AG09319 (cell line): ENCODE measurements at regions not wholly inside any gene's neighbourhood (a gene's known extent, or its start where the extent isn't known, plus 50 kb on each side); places are given as distances from the start of the nearest gene placed in this dataset.

ENCODE experiments used
- DNase-seq: peaks from one replicate; pipeline ENCODE4 v3.0.0-alpha.2; 2010; ENCODE audit warnings: low read depth; ENCODE audit errors: extremely low read depth
- TF ChIP-seq, protein P1 (sequence below): IDR thresholded peaks from 2 replicates; pipeline ENCODE4 v1.5.1; 2011; ENCODE audit warnings: low read depth, mild to moderate bottlenecking, inconsistent platforms, low read length, moderate library complexity

GRCh38 chr3:83426300-83426699 lies 1532.5 kb upstream of the CADM2 start:
- DNase-seq, result no peak
- TF ChIP-seq, protein P1, sequence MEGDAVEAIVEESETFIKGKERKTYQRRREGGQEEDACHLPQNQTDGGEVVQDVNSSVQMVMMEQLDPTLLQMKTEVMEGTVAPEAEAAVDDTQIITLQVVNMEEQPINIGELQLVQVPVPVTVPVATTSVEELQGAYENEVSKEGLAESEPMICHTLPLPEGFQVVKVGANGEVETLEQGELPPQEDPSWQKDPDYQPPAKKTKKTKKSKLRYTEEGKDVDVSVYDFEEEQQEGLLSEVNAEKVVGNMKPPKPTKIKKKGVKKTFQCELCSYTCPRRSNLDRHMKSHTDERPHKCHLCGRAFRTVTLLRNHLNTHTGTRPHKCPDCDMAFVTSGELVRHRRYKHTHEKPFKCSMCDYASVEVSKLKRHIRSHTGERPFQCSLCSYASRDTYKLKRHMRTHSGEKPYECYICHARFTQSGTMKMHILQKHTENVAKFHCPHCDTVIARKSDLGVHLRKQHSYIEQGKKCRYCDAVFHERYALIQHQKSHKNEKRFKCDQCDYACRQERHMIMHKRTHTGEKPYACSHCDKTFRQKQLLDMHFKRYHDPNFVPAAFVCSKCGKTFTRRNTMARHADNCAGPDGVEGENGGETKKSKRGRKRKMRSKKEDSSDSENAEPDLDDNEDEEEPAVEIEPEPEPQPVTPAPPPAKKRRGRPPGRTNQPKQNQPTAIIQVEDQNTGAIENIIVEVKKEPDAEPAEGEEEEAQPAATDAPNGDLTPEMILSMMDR, result no peak

- TF ChIP-seq, protein P1, result no peak
- DNase-seq, result no peak
Observed at GRCh38 chr3:83434880-83435587, 1523.8 kb upstream of the CADM2 start.

GRCh38 chr3:83438188-83438587 lies 1520.6 kb upstream of the CADM2 start:
- DNase-seq, result no peak
- TF ChIP-seq, protein P1, result no peak

- TF ChIP-seq, protein P1, result no peak
- no peak for DNase-seq
Observed at GRCh38 chr3:83453056-83453455, 1505.7 kb upstream of the CADM2 start.

DNA sequence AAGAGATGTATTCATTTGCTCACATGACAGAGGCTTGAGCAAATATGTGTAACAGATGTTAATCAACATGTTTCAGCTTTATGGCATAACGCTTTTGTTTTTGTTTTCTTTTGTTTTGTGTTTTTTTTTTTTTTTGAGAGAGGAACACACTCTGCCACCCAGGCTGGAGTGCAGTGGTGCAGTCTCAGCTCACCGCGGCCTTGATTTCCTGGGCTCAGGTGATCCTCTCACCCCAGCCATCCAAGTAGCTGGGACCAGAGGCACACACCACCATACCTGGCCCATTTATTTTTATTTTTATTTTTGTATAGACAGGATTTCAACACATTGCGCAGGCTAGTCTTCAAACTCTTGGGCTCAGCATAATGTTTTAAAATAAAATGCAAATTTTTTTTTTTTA lies 1504.4 kb upstream of the CADM2 start:
- TF ChIP-seq, protein P1, result no peak
- no peak for DNase-seq

- TF ChIP-seq, protein P1, result no peak
- no peak for DNase-seq
Observed at GRCh38 chr3:83457551-83457950, 1501.2 kb upstream of the CADM2 start.

GRCh38 chr3:83460052-83460451 lies 1498.7 kb upstream of the CADM2 start:
- no peak for DNase-seq
- TF ChIP-seq, protein P1, result no peak
